HG03066 (cell line): ENCODE measurements at regions not wholly inside any gene's neighbourhood (a gene's known extent, or its start where the extent isn't known, plus 50 kb on each side); places are given as distances from the start of the nearest gene placed in this dataset.
"Not testable (repeated sequence)": the region's sequence is repeated elsewhere in the genome, so short reads cannot be mapped to it uniquely, and the experiment has no call there.

Source experiments
- ATAC-seq: cut with Tn5 transposase; IDR thresholded peaks from one replicate; pipeline ENCODE4 v1.9.1; 2021; ENCODE audit warnings: low read depth; ENCODE audit not compliant: unreplicated experiment

- ATAC-seq, result no peak
Measured at GRCh38 chr15:66882251-66883020, 180.4 kb downstream of the SMAD6 start.

- no peak for ATAC-seq
Measured at GRCh38 chr15:66883284-66883911, 181.4 kb downstream of the SMAD6 start.

- no peak for ATAC-seq
Measured at GRCh38 chr15:66884115-66884622, 181.2 kb upstream of the SMAD3 start.

- ATAC-seq, result no peak
Measured at GRCh38 chr15:66884661-66885237, 180.7 kb upstream of the SMAD3 start.

- ATAC-seq, result no peak
Measured at GRCh38 chr15:66885281-66885915, 180.0 kb upstream of the SMAD3 start.

- ATAC-seq, result no peak
Measured at GRCh38 chr15:66886241-66886675, 179.1 kb upstream of the SMAD3 start.

- ATAC-seq, result no peak
Measured at GRCh38 chr15:66886686-66887273, 178.6 kb upstream of the SMAD3 start.

- ATAC-seq, result not testable (repeated sequence)
Measured at GRCh38 chr15:66889298-66889697, 176.1 kb upstream of the SMAD3 start.

- ATAC-seq, result no peak
Measured at GRCh38 chr15:66891776-66892175, 173.6 kb upstream of the SMAD3 start.

- no peak for ATAC-seq
Measured at GRCh38 chr15:66893294-66893693, 172.1 kb upstream of the SMAD3 start.

- no peak for ATAC-seq
Measured at GRCh38 chr15:66894363-66894762, 171.0 kb upstream of the SMAD3 start.

GRCh38 chr15:66894986-66895780, 170.2 kb upstream of the SMAD3 start:
- no peak for ATAC-seq

- ATAC-seq, result no peak
Measured at GRCh38 chr15:66895794-66896453, 169.5 kb upstream of the SMAD3 start.

- ATAC-seq, result no peak
Measured at GRCh38 chr15:66896611-66897010, 168.8 kb upstream of the SMAD3 start.

GRCh38 chr15:66897416-66897815, 168.0 kb upstream of the SMAD3 start:
- ATAC-seq, result no peak

- ATAC-seq, result no peak
Measured at GRCh38 chr15:66897971-66898370, 167.4 kb upstream of the SMAD3 start.

GRCh38 chr15:66898656-66899386, 166.6 kb upstream of the SMAD3 start:
- no peak for ATAC-seq

GRCh38 chr15:66899555-66900350, 165.6 kb upstream of the SMAD3 start:
- no peak for ATAC-seq
